HepG2 (cell line): ENCODE measurements at regions not wholly inside any gene's neighbourhood (a gene's known extent, or its start where the extent isn't known, plus 50 kb on each side); places are given as distances from the start of the nearest gene placed in this dataset.
"Not testable (repeated sequence)": the region's sequence is repeated elsewhere in the genome, so short reads cannot be mapped to it uniquely, and the experiment has no call there.

Experiments used
- ATAC-seq: fragments of 200-7000 bp; cut with Tn5 transposase; 3 replicates; pipeline ENCODE4 v1.9.1; 2020; ENCODE audit warnings: mild to moderate bottlenecking, moderate library complexity
- BruUV-seq: library from RNA; stranded (reverse); fragments of 400-500 nt; replicated peaks from 2 replicates; lab custom pipeline; 2021; lab: Mats Ljungman, UMichigan
- CTCF ChIA-PET: fragments of 300-600 bp; formaldehyde crosslinking; extraction: SDS; loops from one replicate; lab custom pipeline; 2021; ENCODE audit warnings: low total read pairs, inconsistent platforms, low intra/inter-chr PET ratio; lab: Yijun Ruan, JAX
- POLR2A ChIA-PET: fragments of 350-600 bp; sonication (Branson Sonifier 250); formaldehyde crosslinking; loops from one replicate; lab custom pipeline; 2020; ENCODE audit warnings: antibody characterized with exemption, inconsistent platforms; lab: Yijun Ruan, JAX
- DNase-seq: peaks from one replicate; pipeline ENCODE4 v3.0.0-alpha.2; 2015; ENCODE audit warnings: low spot score
- FAIRE-seq: peaks from 3 replicates; lab custom pipeline; 2011; peaks lifted over from hg19 to GRCh38; lab: Jason Lieb, UNC
- H2AFZ ChIP-seq: one replicate; pipeline ENCODE4 v1.6.1; 2011; ENCODE audit warnings: low read length, inconsistent platforms
- H3K27ac ChIP-seq: fragments of 300-600 bp; 3 replicates; pipeline ENCODE4 v1.8.0; 2011; ENCODE audit warnings: mixed run types, mild to moderate bottlenecking, mixed read lengths, low read length, inconsistent platforms; ENCODE audit not compliant: insufficient read depth; ENCODE audit errors: extremely low read length
- H3K27me3 ChIP-seq, 2 experiments: fragments of 200-600 bp in 1 of 2; 2 replicates in 1 of 2; 3 replicates in 1 of 2; pipeline versions ENCODE4 v1.6.0 to v1.8.0; 2011; ENCODE audit warnings: low read length in 2 of 2, mild to moderate bottlenecking in 2 of 2, moderate library complexity in 2 of 2, inconsistent platforms in 1 of 2; ENCODE audit not compliant: insufficient read depth in 2 of 2, control insufficient read depth in 1 of 2
- H3K36me3 ChIP-seq, 2 experiments: fragments of 200-600 bp in 1 of 2; replicated peaks in 1 of 2; 2 replicates in 1 of 2; 3 replicates in 1 of 2; pipeline versions ENCODE4 v1.5.1 to v1.8.0; 2011; ENCODE audit warnings: low read length in 2 of 2, inconsistent platforms in 1 of 2; ENCODE audit not compliant: insufficient read depth in 2 of 2, control insufficient read depth in 1 of 2
- H3K4me1 ChIP-seq: 2 replicates; pipeline ENCODE4 v1.5.1; 2012; ENCODE audit warnings: low read length, inconsistent platforms; ENCODE audit not compliant: insufficient read depth
- H3K4me2 ChIP-seq: 2 replicates; pipeline ENCODE4 v1.6.0; 2011; ENCODE audit warnings: low read depth, low read length, inconsistent platforms
- H3K4me3 ChIP-seq, 3 experiments: fragments of 200-600 bp in 1 of 3; sonication (generic), shearing (Covaris generic) in 1 of 3; replicated peaks in 1 of 3; 2 replicates each; pipeline ENCODE4 v1.5.1; 2011 to 2016; ENCODE audit warnings: low read length in 3 of 3, inconsistent platforms in 2 of 3, low read depth in 2 of 3, mild to moderate bottlenecking in 2 of 3, control low read depth in 1 of 3, mixed read lengths in 1 of 3; ENCODE audit not compliant: insufficient read depth in 1 of 3
- H3K79me2 ChIP-seq: one replicate; pipeline ENCODE4 v1.6.1; 2011; ENCODE audit warnings: low read length, inconsistent platforms; ENCODE audit not compliant: insufficient read depth
- H3K9ac ChIP-seq: 2 replicates; pipeline ENCODE4 v1.6.0; 2011; ENCODE audit warnings: mild to moderate bottlenecking, low read depth, low read length, inconsistent platforms; ENCODE audit not compliant: insufficient read depth
- H3K9me3 ChIP-seq: 2 replicates; pipeline ENCODE4 v1.5.1; 2012; ENCODE audit warnings: mild to moderate bottlenecking, low read length
- H4K20me1 ChIP-seq: 2 replicates; pipeline ENCODE4 v1.6.0; 2011; ENCODE audit warnings: inconsistent platforms, mild to moderate bottlenecking, low read length, moderate library complexity; ENCODE audit not compliant: insufficient read depth
- ISX ChIP-seq: sonication (generic); formaldehyde crosslinking; conservative IDR thresholded peaks from 2 replicates; pipeline ENCODE4 v1.5.0; 2020; ENCODE audit warnings: missing genetic modification reagents
- SOX6 ChIP-seq, 2 experiments: fragments of 450-650 bp in 1 of 2; sonication (generic) in 1 of 2; formaldehyde crosslinking in 1 of 2; IDR thresholded peaks; 2 replicates each; pipeline versions ENCODE4 v1.4.0 to v1.6.1; 2017 to 2020; ENCODE audit warnings: antibody characterized with exemption in 1 of 2, mild to moderate bottlenecking in 1 of 2, missing genetic modification reagents in 1 of 2
- ZNF354B ChIP-seq: sonication (generic); formaldehyde crosslinking; IDR thresholded peaks from 2 replicates; pipeline ENCODE4 v1.8.0; 2022; ENCODE audit warnings: mild to moderate bottlenecking, missing genetic modification reagents
- ZNF841 ChIP-seq: sonication (generic); formaldehyde crosslinking; IDR thresholded peaks from 2 replicates; pipeline ENCODE4 v1.8.1; 2023; ENCODE audit warnings: missing genetic modification reagents, borderline replicate concordance
- WGBS: methylation state at CpG from one replicate; pipeline ENCODE4 v1.1.6; 2017; ENCODE audit warnings: low lambda C conversion rate; 5-methylcytosine and 5-hydroxymethylcytosine counted together
- in situ Hi-C: cut with HindIII; loops from 2 replicates; pipeline ENCODE4 v1.10.0; 2017; ENCODE audit warnings: low pct_unique_long_range_greater_than_20kb; ENCODE audit not compliant: extremely low pct_ligation_motif_present
- intact Hi-C: fragments of 100-400 bp; cut with micrococcal nuclease; formaldehyde crosslinking; loops from one replicate; pipeline ENCODE4 v1.10.0; 2022; ENCODE audit not compliant: unreplicated experiment
- TF ChIP-seq, protein P1 (sequence below): sonication (generic); formaldehyde crosslinking; IDR thresholded peaks from 2 replicates; pipeline ENCODE4 v1.4.0; 2020; ENCODE audit warnings: mild to moderate bottlenecking, missing genetic modification reagents

GRCh38 chr6:15739353-15739752 lies 76.5 kb upstream of the DTNBP1 start:
- ATAC-seq (no peak), FAIRE-seq (no peak), DNase-seq (no peak)
- BruUV-seq = no TSS peak
- H3K4me2 ChIP-seq = no peak overlapping the region
- H3K9ac ChIP-seq = no peak overlapping the region
- CTCF ChIA-PET = no interaction called here
- intact Hi-C loops (no loop called here), in situ Hi-C loops (no loop called here)
- no peaks in the 10 kb centered on the region for H3K27me3 ChIP-seq
- WGBS = 0% methylated on average over 2 of the region's 2 CpGs
- no peak overlapping the region for H3K27ac ChIP-seq
- peaks cover 11% of the 10 kb centered on the region for H3K4me1 ChIP-seq
- H4K20me1 ChIP-seq = no peaks in the 10 kb centered on the region
- POLR2A ChIA-PET = no interaction called here
- H3K36me3 ChIP-seq = no peaks in the 10 kb centered on the region
- H3K9me3 ChIP-seq = no peaks in the 10 kb centered on the region
- TF ChIP-seq, protein P1, sequence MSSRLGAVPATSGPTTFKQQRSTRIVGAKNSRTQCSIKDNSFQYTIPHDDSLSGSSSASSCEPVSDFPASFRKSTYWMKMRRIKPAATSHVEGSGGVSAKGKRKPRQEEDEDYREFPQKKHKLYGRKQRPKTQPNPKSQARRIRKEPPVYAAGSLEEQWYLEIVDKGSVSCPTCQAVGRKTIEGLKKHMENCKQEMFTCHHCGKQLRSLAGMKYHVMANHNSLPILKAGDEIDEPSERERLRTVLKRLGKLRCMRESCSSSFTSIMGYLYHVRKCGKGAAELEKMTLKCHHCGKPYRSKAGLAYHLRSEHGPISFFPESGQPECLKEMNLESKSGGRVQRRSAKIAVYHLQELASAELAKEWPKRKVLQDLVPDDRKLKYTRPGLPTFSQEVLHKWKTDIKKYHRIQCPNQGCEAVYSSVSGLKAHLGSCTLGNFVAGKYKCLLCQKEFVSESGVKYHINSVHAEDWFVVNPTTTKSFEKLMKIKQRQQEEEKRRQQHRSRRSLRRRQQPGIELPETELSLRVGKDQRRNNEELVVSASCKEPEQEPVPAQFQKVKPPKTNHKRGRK (CRISPR knock-in tag) = no peak
- TF ChIP-seq ISX (CRISPR knock-in tag) (no peak), SOX6 (IDR thresholded peaks at IDR 0.05) (no peak), SOX6 (CRISPR knock-in tag; IDR thresholded peaks at IDR 0.05) (no peak), ZNF354B (CRISPR knock-in tag) (no peak), ZNF841 (CRISPR knock-in tag) (no peak)
- H3K4me3 ChIP-seq = no peak overlapping the region
- H2AFZ ChIP-seq = no peak overlapping the region
- H3K79me2 ChIP-seq = no peaks in the 10 kb centered on the region

DNA sequence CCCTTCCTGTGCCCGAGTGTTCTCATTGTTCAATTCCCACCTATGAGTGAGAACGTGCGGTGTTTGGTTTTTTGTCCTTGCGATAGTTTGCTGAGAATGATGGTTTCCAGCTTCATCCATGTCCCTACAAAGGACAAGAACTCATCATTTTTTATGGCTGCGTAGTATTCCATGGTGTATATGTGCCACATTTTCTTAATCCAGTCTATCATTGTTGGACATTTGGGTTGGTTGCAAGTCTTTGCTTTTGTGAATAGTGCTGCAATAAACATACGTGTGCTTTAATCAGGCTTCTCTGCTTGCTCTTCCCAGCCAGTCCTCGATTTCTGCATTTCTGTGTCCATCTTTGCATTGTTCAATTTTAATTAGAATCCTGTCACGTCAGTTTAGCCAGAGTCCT lies 75.4 kb upstream of the DTNBP1 start:
- H3K27me3 ChIP-seq, H4K20me1 ChIP-seq, CTCF ChIA-PET, POLR2A ChIA-PET, intact Hi-C loops, H3K27ac ChIP-seq, H3K4me3 ChIP-seq, H3K9ac ChIP-seq, H3K79me2 ChIP-seq, in situ Hi-C loops, ATAC-seq, H3K36me3 ChIP-seq, H3K9me3 ChIP-seq, BruUV-seq, H3K4me2 ChIP-seq, H2AFZ ChIP-seq, FAIRE-seq, DNase-seq: not testable (repeated sequence)
- WGBS = 57% methylated on average over 8 of the region's 8 CpGs
- H3K4me1 ChIP-seq = peaks cover 11% of the 10 kb centered on the region
